GM12891 (cell line): ENCODE measurements at regions not wholly inside any gene's neighbourhood (a gene's known extent, or its start where the extent isn't known, plus 50 kb on each side); places are given as distances from the start of the nearest gene placed in this dataset.

ENCODE experiments used
- DNase-seq: peaks from one replicate; pipeline ENCODE4 v3.0.0; 2011; ENCODE audit warnings: low spot score; ENCODE audit not compliant: insufficient read length
- FAIRE-seq: peaks from 2 replicates; lab custom pipeline; 2011; peaks lifted over from hg19 to GRCh38; lab: Jason Lieb, UNC
- PAX5 ChIP-seq: IDR thresholded peaks from 2 replicates; pipeline ENCODE4 v1.6.1; 2011; ENCODE audit warnings: low read length, moderate library complexity, mild to moderate bottlenecking; ENCODE audit not compliant: insufficient read depth, severe bottlenecking
- POLR2A ChIP-seq: IDR thresholded peaks from 2 replicates; pipeline ENCODE4 v1.6.1; 2011; ENCODE audit warnings: low read depth, low read length, control low read depth
- POLR2AphosphoS5 ChIP-seq: IDR thresholded peaks from 2 replicates; pipeline ENCODE4 v1.6.1; 2011; ENCODE audit warnings: low read depth, low read length, control low read depth
- POU2F2 ChIP-seq: IDR thresholded peaks from 2 replicates; pipeline ENCODE4 v1.6.1; 2011; ENCODE audit warnings: low read depth, mild to moderate bottlenecking, control low read depth, low read length, moderate library complexity
- SPI1 ChIP-seq: IDR thresholded peaks from 2 replicates; pipeline ENCODE4 v1.6.1; 2011; ENCODE audit warnings: low read depth, low read length, control low read depth
- TAF1 ChIP-seq: IDR thresholded peaks from 2 replicates; pipeline ENCODE4 v1.6.1; 2011; ENCODE audit warnings: low read depth, low read length, control low read depth

DNA sequence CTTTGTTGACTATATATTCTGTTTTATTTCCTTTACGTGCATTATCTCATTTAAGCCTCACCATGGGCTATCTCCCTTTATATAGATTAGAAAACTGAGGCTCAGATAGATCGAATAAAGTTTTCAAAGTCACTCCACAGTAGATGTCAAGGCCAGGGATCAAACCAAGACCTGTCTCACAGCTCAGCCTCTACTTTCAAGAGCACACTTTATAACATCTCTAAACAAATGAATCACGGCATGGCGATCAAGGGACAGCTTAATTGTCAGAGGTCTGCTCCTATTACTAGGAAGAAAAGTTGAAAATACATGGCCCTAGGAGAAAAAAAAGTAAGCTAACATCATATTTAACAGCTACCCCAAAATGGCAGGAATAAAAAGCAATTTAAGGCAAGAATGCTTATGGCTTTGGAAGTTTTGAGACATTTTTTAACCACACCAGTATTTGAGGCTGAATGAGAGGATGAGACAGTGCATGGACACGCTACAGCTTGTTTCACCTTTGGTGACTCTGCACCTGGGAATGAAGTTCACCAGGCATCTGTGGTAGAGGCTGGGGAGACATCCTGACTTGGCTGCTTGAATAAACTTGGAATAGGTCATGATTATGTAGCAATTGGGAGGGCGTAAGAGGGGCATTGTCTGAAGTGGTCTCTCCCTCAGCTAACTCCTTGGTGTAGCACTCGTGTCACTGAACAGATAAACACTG, 486.8 kb upstream of the WWC1 start:
- DNase-seq: no peak
- FAIRE-seq: no peak
- TF ChIP-seq POU2F2: no peak
- TF ChIP-seq POLR2AphosphoS5: no peak
- no peak for TF ChIP-seq POLR2A
- TF ChIP-seq PAX5: no peak
- TF ChIP-seq TAF1: no peak
- TF ChIP-seq SPI1: no peak

DNA sequence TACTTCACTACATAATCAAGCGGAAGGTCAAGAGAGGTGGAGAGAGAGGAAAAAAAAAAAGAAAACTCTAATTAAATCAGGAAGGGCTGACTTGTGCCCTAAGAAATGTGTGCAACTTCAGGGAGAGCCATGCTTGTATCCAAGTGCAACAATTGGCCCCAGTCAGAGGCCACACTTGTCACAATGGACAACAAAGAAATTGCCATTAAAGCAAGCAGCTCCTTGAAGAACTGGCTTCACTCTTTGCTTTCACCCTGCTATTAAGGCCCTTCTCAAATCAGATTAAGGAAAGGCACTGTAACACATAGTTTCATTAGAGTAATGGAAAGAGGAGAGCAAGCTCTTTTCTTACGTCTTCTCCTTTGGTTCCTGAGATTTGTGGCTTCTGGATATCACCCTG, 480.9 kb upstream of the WWC1 start:
- no peak for DNase-seq
- no peak for FAIRE-seq
- TF ChIP-seq TAF1 (no peak), POLR2A (no peak), SPI1 (no peak), PAX5 (no peak), POLR2AphosphoS5 (no peak), POU2F2 (no peak)

DNA sequence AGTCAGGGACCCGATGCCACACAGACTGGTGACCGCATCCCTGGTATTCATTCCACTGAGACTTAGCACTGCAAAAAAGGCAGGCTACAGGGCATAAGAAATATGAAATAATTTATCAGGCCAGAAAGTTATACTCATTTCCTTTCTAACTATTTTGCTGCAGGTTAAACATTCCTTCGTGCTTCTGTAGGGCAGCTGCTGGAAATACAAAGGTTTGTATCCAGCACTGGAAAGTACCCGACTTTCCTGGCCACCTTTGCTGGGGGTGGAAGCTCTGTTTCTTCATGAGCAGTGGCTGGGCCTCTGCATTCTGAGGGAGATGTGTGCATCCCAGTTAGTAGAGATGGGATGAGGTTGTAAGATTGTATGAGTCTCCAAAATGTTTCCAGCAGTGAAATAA, 478.6 kb upstream of the WWC1 start:
- no peak for DNase-seq
- no peak for TF ChIP-seq POLR2AphosphoS5
- no peak for TF ChIP-seq TAF1
- TF ChIP-seq POU2F2: no peak
- no peak for TF ChIP-seq POLR2A
- no peak for TF ChIP-seq PAX5
- TF ChIP-seq SPI1: no peak
- FAIRE-seq: no peak

DNA sequence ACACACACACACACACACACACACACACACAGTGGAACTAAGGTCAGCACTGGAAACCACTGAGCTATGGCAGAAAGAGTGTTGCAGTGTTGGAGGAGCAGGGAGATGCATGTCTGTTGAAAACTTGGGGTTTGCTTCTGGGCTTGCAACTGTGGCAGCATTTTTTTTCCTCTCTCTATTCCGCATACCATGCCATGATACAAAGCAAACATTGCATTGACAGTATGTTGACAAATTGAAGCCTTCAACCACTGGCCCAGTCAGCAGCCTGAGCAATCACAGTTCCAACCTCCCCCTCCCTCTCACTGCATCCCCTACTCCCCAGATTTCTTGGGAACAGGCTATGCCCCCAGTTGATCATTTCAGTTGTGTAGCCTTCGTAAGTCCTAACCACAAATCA, 478.1 kb upstream of the WWC1 start:
- DNase-seq: no peak
- TF ChIP-seq POLR2AphosphoS5 (no peak), SPI1 (no peak), POU2F2 (no peak), PAX5 (no peak), TAF1 (no peak), POLR2A (no peak)
- FAIRE-seq: no peak

DNA sequence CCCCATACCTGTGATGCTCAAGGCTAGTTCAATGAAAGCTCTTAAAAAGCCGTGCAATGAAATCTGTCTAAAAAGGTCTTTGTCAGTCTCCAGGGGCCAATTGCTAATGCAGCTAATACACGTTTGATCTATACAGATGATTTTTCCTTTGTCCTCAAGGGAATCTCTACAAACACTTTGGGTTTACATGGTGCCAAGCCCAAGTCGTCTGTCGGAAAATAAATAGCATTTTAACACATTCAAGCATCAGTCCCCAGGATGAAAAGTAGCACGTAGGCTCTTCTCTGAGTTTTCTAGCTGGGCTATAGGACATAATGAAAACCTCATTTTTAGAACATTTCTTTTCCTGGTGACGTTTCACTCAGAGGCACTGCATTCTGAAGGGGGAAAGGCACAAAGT, 477.4 kb upstream of the WWC1 start:
- DNase-seq: no peak
- no peak for TF ChIP-seq TAF1
- FAIRE-seq: no peak

DNA sequence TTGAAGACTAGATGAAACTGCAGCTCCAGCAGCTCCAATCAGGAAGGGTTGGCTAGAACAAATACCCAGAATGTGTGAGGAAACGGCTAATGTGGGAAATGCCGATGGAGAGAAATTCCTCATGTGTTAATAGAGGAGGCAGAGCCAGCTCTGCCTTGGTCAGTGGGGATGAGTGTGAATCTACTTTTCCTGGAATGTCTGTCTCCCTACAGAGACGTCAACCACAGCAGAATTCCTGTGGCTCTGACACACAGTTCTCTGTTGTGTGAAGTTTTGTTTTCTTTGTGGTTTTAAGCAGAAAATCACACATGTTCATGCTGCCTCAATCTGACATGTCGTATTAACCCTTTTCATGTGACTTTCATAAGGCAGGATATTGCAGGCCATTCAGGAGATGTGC, 476.6 kb upstream of the WWC1 start:
- DNase-seq (no peak), FAIRE-seq (no peak)
- TF ChIP-seq POLR2A: no peak
- TF ChIP-seq SPI1: no peak
- no peak for TF ChIP-seq TAF1
- no peak for TF ChIP-seq POU2F2
- TF ChIP-seq PAX5: no peak
- TF ChIP-seq POLR2AphosphoS5: no peak

DNA sequence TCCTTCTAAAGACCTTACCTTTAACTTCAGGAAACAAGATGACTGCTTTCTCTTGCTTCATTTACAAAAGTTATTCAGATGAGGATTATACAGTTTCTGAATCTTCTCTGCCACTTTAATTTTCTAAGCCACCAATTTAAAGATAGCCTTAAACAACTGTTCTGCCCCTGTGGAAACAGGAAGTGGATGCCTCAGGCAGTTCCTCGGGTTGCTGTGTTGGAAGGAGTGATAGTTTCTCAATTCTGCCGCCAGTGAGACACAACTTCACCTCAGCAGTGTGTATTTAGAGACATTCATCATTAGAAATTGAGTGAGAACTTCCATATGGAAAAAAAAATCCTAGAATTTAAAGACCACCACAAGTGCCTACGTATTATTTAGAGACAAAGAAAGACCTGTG, 475.1 kb upstream of the WWC1 start:
- FAIRE-seq (no peak), DNase-seq (no peak)
- TF ChIP-seq POLR2AphosphoS5: no peak
- peak; percentile 64 for TF ChIP-seq SPI1
- no peak for TF ChIP-seq POU2F2
- TF ChIP-seq PAX5: no peak
- TF ChIP-seq POLR2A: no peak

DNA sequence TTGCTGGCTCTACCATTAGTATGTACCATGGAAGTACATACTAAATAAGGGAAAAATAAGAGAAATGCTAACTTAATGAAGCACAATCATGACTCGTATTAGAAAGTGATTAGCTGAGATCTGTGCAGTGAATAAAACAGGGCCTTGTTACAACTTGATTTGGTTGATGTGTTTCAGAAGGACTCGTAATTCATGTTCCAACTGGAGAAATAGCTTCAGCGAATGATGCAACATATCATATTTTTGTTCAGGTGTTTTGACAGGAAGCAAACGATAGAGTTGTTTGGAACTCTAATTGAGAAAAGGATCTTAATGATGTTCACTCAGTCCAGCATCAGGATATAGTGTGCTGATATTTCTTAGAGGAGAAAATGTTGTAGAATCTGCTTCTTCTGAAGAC, 474.6 kb upstream of the WWC1 start:
- TF ChIP-seq POLR2A: no peak
- TF ChIP-seq TAF1: no peak
- no peak for TF ChIP-seq SPI1
- TF ChIP-seq PAX5: no peak
- TF ChIP-seq POLR2AphosphoS5: no peak
- TF ChIP-seq POU2F2: no peak
- no peak for DNase-seq
- FAIRE-seq: no peak

DNA sequence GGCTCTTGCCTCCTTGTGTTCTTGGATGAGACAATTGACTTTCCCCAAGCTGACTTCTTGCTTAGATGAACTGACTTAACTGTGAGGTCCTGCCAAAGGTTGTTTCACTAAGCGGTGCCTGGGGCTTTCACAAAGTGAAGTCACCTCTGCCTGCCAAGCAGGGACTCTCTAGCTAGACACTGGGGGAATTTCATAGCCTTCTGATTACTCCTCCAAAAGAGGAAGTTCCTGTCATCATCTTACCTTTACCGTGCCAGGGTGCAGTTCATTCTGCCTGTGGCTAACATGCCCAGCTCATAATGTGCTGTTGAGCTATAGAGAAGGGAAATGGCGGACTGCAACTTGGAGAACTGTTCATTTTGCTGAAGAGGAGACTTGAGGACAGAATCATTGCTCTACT, 472.0 kb upstream of the WWC1 start:
- no peak for DNase-seq
- no peak for FAIRE-seq
- no peak for TF ChIP-seq POU2F2
- peak; percentile 67 for TF ChIP-seq SPI1
